ENCODE measurements at regions not wholly inside any gene's neighbourhood (a gene's known extent, or its start where the extent isn't known, plus 50 kb on each side); places are given as distances from the start of the nearest gene placed in this dataset.

DNA sequence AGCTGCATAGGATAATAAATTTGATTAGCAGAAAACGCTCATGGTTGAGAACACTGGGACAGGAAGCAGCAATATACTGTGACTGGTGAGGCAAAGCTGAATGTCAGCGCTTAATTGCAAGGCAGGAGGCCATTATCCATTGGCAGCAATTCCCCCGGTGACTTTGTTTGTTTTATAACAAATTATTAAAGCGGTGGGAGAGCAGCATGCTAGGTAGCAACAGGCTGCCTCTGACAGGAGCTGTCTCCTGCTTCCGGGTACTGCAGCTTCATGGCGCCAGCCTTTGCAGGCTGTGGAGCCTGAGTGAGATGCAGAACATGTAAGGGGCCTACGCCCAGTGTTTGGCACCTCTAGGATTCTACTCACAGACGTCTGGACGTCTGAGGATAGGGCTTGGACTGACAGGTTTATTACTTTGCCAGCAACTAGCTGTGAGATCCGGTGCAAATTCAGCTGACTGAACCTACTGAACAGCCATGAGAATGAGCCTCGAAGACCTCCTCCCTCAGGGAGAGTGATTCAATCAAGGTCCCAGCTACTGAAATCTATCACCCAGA lies 82.1 kb upstream of the SSTR1 start:
- DNase-seq, result no peak

DNA sequence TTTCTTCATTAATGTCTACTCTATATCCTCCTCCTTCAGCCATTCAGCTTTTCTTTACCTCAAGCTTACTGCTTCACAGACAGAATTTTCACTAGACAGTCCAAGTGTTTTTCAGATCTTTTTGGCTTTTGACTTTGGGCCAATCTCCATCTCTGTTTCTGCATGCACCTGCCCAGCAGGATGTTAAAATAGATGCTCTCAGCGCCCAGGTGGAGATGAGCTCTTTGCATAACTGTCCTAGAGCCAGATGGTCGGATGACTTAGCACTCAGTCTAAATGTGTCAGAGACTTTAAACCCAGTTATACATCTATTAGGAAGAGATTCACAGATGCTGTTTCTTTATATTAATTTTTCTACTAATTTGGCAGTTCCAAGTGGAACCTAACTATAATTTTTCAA lies 80.3 kb upstream of the SSTR1 start:
- no peak for DNase-seq

- DNase-seq, result no peak
Measured at GRCh38 chr14:38127784-38128183, 79.9 kb upstream of the SSTR1 start.

GRCh38 chr14:38128640-38129039 lies 79.1 kb upstream of the SSTR1 start:
- no peak for DNase-seq

DNA sequence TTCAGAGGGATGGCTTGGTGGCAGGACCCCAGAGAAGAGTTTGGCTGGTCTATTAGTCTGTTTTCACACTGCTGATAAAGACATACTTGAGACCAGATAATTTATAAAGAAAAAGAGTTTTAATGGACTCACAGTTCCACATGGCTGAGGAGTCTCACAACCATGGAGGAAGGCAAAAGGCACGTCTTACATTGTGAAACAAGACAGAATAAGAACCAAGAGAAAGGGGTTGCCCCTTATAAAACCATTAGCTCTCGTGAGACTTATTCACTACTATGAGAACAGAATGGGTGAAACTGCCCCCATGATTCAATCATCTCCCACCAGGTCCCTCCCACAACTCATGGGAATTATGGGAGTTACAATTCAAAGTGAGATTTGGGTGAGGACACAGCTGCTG lies 78.5 kb upstream of the SSTR1 start:
- DNase-seq, result no peak

DNA sequence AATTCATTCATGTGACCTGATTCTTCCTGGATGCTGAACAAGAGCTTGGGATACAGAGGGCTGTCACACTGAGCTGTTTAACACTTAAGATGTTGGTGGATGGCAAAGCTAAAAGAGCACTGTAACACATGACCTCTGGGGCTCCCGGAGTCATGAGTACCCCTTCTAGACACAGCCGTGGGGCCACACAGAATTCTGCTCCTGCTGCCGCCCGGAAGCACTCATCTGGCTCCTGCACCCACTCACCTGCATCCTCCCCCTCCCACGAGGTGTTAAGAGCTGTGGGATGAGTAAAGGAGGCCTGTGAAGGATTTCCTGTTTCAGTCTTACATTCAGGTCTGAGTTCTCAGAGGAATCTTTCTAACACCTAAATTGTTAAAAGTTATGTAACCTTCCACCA lies 78.0 kb upstream of the SSTR1 start:
- no peak for DNase-seq

DNA sequence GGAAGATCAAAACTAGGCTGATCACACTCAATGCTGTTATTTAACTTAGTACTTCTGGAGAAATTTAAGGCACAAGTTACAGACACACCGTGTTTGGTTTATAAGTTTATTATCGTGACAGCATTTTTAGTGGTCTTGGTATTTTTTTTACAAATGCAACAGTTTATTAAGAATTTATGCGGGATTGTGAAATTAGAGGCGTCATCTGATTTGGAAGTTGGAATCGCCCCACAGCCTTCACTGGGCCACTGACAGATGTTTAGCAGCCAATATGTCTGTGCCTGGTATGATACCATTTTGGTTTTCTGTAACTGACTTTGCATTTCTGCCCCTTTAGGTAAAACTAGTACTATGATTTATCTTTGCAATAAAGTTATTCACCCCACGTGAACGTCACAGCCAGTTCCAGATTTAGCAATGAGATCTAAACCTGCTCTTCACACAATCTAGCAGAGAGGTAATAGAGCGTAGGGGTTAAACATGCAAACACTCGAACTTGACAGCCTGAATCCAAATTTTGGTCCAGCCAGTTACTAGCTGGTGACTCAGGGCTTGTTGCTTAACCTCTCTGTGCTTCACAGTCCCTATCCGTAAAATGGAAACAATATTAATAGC lies 73.2 kb upstream of the SSTR1 start:
- DNase-seq, result no peak

GRCh38 chr14:38135106-38135867 lies 72.4 kb upstream of the SSTR1 start:
- DNase-seq, result no peak

GRCh38 chr14:38137005-38137404 lies 70.7 kb upstream of the SSTR1 start:
- DNase-seq, result no peak

- DNase-seq, result peak in 1 of 3 donors; percentile 19
Measured at GRCh38 chr14:38138473-38139138, 69.1 kb upstream of the SSTR1 start.

DNA sequence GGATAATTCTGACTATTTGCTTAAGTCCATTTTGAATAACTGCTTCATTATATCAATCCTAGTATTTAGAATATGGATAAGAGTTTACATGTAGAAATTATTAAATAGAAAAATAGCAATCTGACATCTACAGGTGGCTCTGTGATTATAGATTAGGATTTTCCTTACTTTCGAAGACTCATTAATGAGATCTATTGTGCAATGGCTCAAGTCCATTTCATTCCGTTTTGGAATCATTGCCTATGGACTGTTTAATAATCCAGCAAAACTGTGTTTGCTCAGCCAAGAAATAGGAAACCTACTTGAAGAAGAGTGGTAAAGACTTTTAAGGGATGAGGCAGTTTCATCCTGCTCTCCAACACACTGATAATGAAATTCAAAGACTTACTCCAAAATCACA lies 67.8 kb upstream of the SSTR1 start:
- no peak for DNase-seq

GRCh38 chr14:38143170-38143569 lies 64.5 kb upstream of the SSTR1 start:
- DNase-seq, result no peak

- DNase-seq, result peak; percentile 34 to 76 (median 60)
Measured at GRCh38 chr14:38143659-38144505, 63.8 kb upstream of the SSTR1 start.

GRCh38 chr14:38145142-38145541 lies 62.6 kb upstream of the SSTR1 start:
- DNase-seq, result no peak

DNA sequence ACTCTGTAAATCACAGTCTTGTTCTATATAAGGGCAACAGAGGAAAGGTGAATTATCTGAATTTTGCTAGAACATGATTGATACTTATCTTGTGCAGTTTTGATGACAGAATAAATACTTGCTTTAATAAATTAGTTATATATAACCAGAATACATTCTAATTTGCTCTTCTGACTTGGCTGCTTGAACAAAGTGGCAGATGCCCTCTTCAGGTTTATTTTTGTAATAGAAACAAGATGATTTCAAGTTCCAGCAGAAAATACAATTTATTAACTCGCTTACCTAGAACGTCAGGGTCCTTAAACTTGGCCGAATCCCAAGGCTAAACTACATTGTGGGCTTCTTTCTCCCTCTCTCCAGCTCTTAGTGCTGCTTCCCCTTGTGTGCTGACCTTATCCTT lies 57.6 kb upstream of the SSTR1 start:
- no peak for DNase-seq

All from suppressor macrophage treated with lipopolysaccharide for 1 hour (primary cell).